Fibroblast of skin of left quadriceps (primary cell): ENCODE measurements at regions not wholly inside any gene's neighbourhood (a gene's known extent, or its start where the extent isn't known, plus 50 kb on each side); places are given as distances from the start of the nearest gene placed in this dataset.
"Not testable (repeated sequence)": the region's sequence is repeated elsewhere in the genome, so short reads cannot be mapped to it uniquely, and the experiment has no call there.

Source experiments
- DNase-seq, 2 experiments: peaks; one replicate each; pipeline ENCODE4 v3.0.0-alpha.2; 2013; ENCODE audit warnings: low read depth in 2 of 2

GRCh38 chr21:14058566-14058965 is 152.2 kb downstream of the LIPI start:
- no peak for DNase-seq

DNA sequence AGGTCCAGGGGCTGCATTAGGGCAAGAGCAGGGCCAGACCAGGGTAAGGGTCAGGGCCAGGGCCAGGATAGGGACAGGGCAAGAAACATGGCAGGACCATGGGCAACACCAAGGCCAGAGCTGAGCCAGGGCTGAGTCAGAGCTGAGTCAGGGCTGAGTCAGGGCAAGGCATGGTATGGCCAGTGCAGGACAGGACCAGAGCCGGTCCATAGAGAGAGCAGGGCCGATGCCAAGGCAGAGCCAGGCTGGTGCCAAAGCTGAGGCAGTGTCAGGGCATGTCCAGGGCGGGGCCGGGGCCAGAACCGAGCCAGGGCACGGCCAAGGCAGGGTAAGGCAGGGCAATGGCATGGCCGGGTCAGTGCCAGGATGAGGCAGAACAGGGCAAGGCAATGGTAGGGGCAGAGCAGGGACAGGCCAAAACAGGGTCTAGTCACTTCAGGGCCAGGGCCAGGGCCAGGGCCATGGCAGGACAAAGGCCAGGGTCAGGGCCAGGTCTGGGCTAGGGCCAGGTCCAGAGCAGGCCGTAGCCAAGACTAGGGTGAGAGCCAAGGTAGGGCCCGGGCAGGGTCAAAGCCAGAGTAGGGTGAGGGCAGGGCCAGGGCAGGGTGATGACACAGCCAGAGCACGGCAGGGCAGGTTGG is 152.8 kb downstream of the LIPI start:
- DNase-seq: not testable (repeated sequence)

DNA sequence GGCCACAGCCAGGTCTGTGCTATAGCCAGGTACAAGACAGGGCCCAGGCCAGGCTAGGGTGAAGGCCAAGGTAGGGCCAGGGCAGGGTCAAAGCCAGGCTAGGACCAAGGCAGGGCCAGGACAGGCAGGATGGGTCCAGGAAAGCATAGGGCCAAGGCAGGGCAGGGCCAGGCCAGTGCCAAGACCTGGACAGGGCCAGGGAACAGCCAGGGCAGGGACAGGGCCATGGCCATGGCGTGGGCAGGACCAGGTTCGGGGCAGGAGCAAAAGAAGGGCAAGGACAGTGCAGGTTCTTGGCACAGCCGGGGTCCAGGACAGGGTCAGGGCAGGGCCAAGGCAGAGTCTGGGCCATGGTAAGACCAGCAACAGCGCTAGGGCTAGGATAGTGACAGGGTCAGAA is 153.4 kb downstream of the LIPI start:
- no peak for DNase-seq

DNA sequence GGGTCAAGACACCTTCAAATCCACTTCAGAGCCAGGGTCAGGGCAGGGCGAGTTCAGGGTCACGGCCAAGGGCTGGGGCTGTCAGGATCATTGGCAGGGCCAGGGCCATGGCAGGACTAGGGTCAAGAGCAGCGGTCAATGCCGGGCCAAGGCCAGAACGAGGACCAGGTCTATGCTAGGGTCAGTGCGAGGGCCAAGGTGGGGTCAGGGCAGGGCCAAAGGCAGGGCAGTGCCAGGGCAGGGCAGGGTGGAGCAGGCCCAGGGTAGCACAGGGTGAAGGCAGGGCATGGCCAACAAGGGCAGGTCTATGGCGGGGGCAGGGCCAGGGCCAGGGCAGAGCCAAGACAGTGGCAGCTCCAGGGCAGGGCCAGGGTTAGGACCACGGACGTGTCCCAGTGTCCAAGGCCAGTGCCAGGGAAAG is 154.0 kb downstream of the LIPI start:
- DNase-seq: no peak

DNA sequence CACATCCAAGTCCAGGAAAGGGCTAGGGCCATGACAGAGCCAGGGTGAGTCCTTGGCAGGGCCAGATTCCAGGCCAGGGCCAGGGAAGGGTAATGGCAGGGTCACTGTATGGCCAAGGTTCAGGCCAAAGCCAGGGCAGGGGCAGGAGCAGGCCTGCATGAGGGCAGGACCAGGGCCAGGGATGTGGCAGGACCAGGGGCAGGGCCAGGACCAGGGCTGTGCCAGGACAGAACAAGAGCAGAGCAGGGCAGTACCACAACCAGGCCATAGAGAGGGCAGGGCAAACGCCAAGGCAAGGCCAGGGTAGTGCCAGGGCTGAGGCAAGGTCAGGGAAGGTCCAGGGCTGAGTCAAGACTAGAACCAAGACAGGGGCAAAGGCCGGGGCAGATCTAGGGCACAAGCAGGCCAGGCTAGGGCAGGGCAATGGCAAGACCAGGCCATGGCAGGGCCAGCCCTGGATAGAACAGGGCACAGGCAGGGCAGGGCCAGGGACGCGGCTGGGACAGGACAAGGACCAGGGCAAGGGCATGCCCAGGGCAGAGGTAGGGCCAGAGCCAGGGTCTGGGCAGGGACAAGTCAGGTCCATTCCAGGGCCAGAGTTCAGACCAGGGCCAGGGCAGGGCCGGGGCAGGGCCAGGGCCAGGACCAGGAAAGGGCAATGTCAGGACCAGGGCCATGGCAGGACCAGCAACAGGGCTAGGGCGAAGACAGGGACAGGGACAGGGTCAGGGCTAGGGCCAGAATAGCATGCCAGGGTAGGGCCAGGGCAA is 154.8 kb downstream of the LIPI start:
- not testable (repeated sequence) for DNase-seq

DNA sequence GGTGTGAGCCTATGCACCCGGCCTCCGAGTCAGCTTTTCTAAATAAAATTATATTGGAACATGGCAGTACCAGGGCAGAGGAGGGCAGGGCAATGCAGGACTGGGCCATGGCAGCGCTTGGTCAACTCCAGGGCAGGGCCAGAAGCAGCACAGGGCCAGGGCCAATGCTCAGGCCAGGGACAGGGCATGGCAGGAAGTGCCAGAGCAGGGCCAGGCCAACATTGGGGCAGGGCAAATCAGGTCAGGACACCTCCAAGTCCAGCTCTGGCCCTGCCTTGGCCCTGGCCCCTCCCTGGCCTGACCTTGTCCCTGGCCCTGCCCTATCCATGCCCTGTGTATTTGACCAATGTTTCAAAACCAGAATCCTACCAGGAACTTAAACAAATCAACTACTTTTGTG is 156.1 kb downstream of the LIPI start:
- no peak for DNase-seq

GRCh38 chr21:14050121-14050520 is 160.6 kb downstream of the LIPI start:
- no peak for DNase-seq

GRCh38 chr21:14046401-14046800 is 164.4 kb downstream of the LIPI start:
- DNase-seq: no peak

GRCh38 chr21:14040386-14040785 is 170.4 kb downstream of the LIPI start:
- no peak for DNase-seq

DNA sequence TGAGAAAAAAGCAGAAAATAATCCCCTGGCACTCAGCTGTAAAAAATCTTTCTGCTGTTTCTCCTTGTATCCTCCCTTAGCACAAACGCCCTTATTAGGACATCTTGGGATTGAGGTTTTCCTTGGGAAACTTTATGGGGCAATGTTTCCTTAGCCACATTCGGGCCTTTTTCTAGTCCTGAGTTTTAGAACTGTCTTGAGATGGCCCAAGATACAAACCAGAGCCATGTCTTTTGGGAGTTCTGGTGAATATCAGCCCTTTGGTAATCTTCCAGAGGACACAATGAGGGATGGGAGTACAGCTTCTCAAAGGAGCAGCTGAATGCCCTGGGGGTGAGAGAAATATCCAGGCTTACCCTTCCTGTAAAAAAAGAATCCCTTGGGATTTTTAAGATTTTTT is 182.1 kb downstream of the LIPI start:
- DNase-seq: peak; percentile 1 to 10

- peak; percentile 85 to 86 for DNase-seq
These were observed 183.4 kb downstream of the LIPI start for GRCh38 chr21:14027235-14027869.

DNA sequence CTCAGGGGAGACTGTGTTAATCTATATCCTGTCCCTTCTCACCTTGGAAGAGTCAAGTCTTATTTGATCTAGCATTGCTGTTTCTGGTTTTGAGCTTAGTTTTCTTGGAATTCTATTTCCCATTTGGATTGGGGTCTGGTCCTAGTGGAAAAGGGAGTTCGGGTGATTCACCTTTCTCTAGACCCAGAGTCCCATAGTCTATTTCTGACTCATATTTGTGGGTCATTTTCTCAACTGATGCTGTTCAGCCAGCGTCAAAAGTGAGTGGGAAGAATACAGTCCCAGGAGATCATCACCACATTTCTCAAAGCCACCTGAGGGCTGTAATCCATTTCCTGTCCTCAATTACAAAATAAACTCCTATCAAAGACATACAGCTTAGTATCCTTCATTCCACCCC is 190.6 kb downstream of the LIPI start:
- DNase-seq: not testable (repeated sequence)

GRCh38 chr21:14015841-14016240 is 194.9 kb downstream of the LIPI start:
- not testable (repeated sequence) for DNase-seq

DNA sequence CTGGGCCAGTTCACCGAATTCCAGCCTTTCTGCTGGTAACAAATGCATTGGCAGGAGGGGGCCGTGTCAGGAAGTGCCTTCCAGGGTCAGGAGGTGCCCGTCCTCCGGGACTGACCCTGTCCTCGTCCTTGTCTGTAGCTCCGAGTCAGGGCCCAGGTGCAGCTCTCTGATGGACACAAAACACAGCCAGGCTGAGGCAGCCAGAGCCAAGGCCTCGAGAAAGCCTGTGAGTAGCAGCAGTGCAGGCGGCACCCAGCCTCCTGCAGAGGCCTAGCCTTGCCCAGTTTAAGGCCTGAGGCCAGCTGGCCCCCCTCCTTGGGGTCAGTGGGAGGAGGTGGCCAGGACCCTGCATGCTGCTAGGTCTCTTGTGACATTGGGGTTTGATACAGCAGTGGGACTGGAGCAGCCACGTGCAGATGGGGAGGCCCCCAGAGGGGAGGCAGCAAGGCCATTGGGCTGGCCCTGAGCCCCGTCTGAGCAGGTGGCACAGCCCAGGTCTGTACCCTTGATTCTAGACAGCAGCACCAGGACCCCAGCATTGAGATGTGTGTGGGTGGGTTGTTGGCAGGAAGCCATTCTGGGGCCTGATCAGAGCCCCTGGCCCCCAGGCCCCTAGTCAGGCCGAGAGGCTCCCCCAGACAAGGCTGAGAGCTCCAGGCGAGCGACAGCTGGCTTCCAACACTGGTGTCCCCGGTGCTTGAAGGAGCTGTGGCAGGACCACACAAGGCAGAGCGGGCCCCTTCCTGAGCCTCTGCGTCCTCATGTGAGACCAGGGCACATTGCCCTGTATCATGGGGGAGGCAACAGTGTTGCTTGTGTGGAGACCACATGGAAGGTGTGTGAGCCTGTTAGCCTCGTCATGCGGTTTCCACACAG is 196.9 kb downstream of the LIPI start:
- not testable (repeated sequence) for DNase-seq

- DNase-seq: no peak
These were observed 197.6 kb downstream of the LIPI start for GRCh38 chr21:14013056-14013603.

DNA sequence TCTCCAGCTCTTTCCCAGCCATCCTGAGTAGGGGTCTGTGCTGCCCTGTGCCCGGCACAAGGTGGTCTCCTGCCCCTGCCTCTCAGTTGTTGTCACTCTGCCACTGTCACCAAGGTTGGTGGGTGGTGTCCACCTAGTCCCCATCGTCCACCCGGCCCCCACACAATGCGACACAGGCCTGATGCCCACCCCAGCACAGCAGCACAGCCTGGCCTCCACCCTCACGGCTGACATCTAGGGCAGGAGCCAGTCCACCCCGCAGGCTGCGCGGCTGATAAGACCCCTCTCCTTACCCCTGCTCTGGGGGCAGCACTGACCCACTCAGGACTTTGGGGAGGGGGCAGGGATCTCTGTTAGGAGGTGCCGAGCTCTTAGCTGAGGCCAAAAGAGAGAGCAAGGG is 198.3 kb downstream of the LIPI start:
- no peak for DNase-seq

- not testable (repeated sequence) for DNase-seq
These were observed 199.0 kb downstream of the LIPI start for GRCh38 chr21:14011751-14012150.

GRCh38 chr21:14011149-14011548 is 199.6 kb downstream of the LIPI start:
- not testable (repeated sequence) for DNase-seq

DNA sequence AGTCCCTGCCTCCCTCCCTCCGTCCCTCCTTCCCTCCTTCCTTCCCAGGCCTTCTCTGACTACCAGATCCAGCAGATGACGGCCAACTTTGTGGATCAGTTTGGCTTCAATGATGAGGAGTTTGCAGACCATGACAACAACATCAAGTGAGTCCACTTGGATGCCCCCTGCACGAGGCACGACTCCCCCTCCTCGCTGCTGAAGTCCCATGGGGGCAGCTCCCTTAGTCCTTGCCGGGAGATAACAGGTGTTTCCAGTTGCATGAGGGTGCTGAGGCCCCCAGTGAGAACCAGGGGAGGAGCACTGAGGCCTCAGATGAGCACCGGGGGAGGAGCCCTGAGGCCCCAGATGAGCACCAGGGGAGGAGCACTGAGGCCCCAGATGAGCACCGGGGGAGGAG is 200.0 kb downstream of the LIPI start:
- no peak for DNase-seq

- not testable (repeated sequence) for DNase-seq
These were observed 200.8 kb downstream of the LIPI start for GRCh38 chr21:14009990-14010389.

- not testable (repeated sequence) for DNase-seq
These were observed 201.3 kb downstream of the LIPI start for GRCh38 chr21:14009238-14009981.
